PC-3 (cell line): ENCODE measurements at regions not wholly inside any gene's neighbourhood (a gene's known extent, or its start where the extent isn't known, plus 50 kb on each side); places are given as distances from the start of the nearest gene placed in this dataset.

Source experiments
- ATAC-seq: fragments of 200-7000 bp; cut with Tn5 transposase; 2 replicates; pipeline ENCODE4 v1.9.1; 2020; ENCODE audit warnings: mild to moderate bottlenecking, moderate library complexity
- BruUV-seq: library from RNA; stranded (reverse); fragments of 400-500 nt; replicated peaks from 2 replicates; lab custom pipeline; 2021; lab: Mats Ljungman, UMichigan
- CTCF ChIA-PET: fragments of 300-600 bp; sonication (Branson Sonifier 250); formaldehyde crosslinking; loops from one replicate; lab custom pipeline; 2022; ENCODE audit warnings: antibody characterized with exemption; lab: Charles Lee
- POLR2A ChIA-PET: fragments of 300-600 bp; sonication (Branson Sonifier 250); formaldehyde crosslinking; loops from one replicate; lab custom pipeline; 2022; ENCODE audit warnings: antibody characterized with exemption; ENCODE audit not compliant: unreplicated experiment; lab: Charles Lee
- DNase-seq: peaks from one replicate; pipeline ENCODE4 v3.0.0-alpha.2; 2015
- H2AFZ ChIP-seq: fragments of 300-600 bp; sonication (generic); 2 replicates; pipeline ENCODE4 v1.6.0; 2016; ENCODE audit warnings: antibody characterized with exemption, low read length
- H3F3A ChIP-seq: fragments of 300-600 bp; sonication (generic); one replicate; pipeline ENCODE4 v1.6.0; 2017; ENCODE audit warnings: antibody characterized with exemption, low read length, control low read depth, mild to moderate bottlenecking; ENCODE audit not compliant: unreplicated experiment
- H3K27ac ChIP-seq: fragments of 300-600 bp; sonication (generic); 2 replicates; pipeline ENCODE4 v1.5.1; 2016; ENCODE audit warnings: mild to moderate bottlenecking, low read length
- H3K27me3 ChIP-seq: fragments of 300-600 bp; sonication (generic); 2 replicates; pipeline ENCODE4 v1.6.1; 2016; ENCODE audit warnings: low read length, mixed read lengths
- H3K36me3 ChIP-seq: fragments of 300-600 bp; sonication (generic); 2 replicates; pipeline ENCODE4 v1.6.1; 2016; ENCODE audit warnings: low read depth, mixed run types, low read length, mixed read lengths
- H3K4me1 ChIP-seq: fragments of 300-600 bp; sonication (generic); 2 replicates; pipeline ENCODE4 v1.5.1; 2016; ENCODE audit warnings: low read length; ENCODE audit not compliant: insufficient read depth
- H3K4me2 ChIP-seq: fragments of 300-600 bp; sonication (generic); 2 replicates; pipeline ENCODE4 v1.6.0; 2016; ENCODE audit warnings: low read length
- H3K4me3 ChIP-seq: fragments of 300-600 bp; sonication (generic); 2 replicates; pipeline ENCODE4 v1.5.1; 2016; ENCODE audit warnings: mild to moderate bottlenecking, low read length, mixed read lengths
- H3K79me2 ChIP-seq: fragments of 300-600 bp; sonication (generic); 2 replicates; pipeline ENCODE4 v1.6.1; 2017; ENCODE audit warnings: low read length, mixed read lengths
- H3K9ac ChIP-seq: fragments of 300-600 bp; sonication (generic); 2 replicates; pipeline ENCODE4 v1.6.0; 2016; ENCODE audit warnings: mild to moderate bottlenecking, low read length
- H3K9me2 ChIP-seq: fragments of 300-600 bp; sonication (generic); replicated peaks from 2 replicates; pipeline ENCODE4 v1.6.1; 2016; ENCODE audit warnings: mixed run types, low read length, mixed read lengths
- H3K9me3 ChIP-seq: fragments of 300-600 bp; sonication (generic); 2 replicates; pipeline ENCODE4 v1.6.1; 2016; ENCODE audit warnings: low read length, mixed read lengths
- H4K20me1 ChIP-seq: fragments of 300-600 bp; sonication (generic); 2 replicates; pipeline ENCODE4 v1.6.1; 2016; ENCODE audit warnings: low read length, mixed read lengths
- CTCF ChIP-seq: fragments of 300-600 bp; sonication (generic); conservative IDR thresholded peaks from 2 replicates; pipeline ENCODE4 v1.5.1; 2017; ENCODE audit warnings: antibody characterized with exemption, low read depth, mild to moderate bottlenecking, low read length
- EZH2 ChIP-seq: fragments of 300-600 bp; sonication (generic); IDR thresholded peaks from one replicate; pipeline ENCODE4 v1.6.1; 2017; ENCODE audit warnings: antibody characterized with exemption, mild to moderate bottlenecking, low read length; ENCODE audit not compliant: unreplicated experiment
- EZH2phosphoT487 ChIP-seq: fragments of 300-600 bp; sonication (generic); IDR thresholded peaks from 2 replicates; pipeline ENCODE4 v1.6.1; 2018; ENCODE audit warnings: mild to moderate bottlenecking, antibody characterized with exemption, low read length, borderline replicate concordance
- intact Hi-C: fragments of 100-400 bp; cut with micrococcal nuclease; formaldehyde crosslinking; loops from 2 replicates; pipeline ENCODE4 v1.9.0; 2023

- ChIA-PET POLR2A (no interaction called here), CTCF (no interaction called here)
- no peak overlapping the region for H3K4me2 ChIP-seq
- no peak overlapping the region for H3K27ac ChIP-seq
- H3K79me2 ChIP-seq, result no peaks in the 10 kb centered on the region
- H3K9me3 ChIP-seq, result no peaks in the 10 kb centered on the region
- H3K4me1 ChIP-seq, result no peaks in the 10 kb centered on the region
- no peak for TF ChIP-seq EZH2phosphoT487
- TF ChIP-seq CTCF, result no peak
- no peak for TF ChIP-seq EZH2
- H3F3A ChIP-seq, result no peaks in the 10 kb centered on the region
- DNase-seq, result no peak
- no peaks in the 10 kb centered on the region for H3K9me2 ChIP-seq
- no peaks in the 10 kb centered on the region for H3K27me3 ChIP-seq
- H3K4me3 ChIP-seq, result no peak overlapping the region
- BruUV-seq, result no TSS peak
- no peaks in the 10 kb centered on the region for H4K20me1 ChIP-seq
- no peak overlapping the region for H3K9ac ChIP-seq
- no peaks in the 10 kb centered on the region for H3K36me3 ChIP-seq
- H2AFZ ChIP-seq, result no peak overlapping the region
- no peak for ATAC-seq
- intact Hi-C loops, result no loop called here
Measured at GRCh38 chr4:68765876-68766275, 49.9 kb upstream of the UGT2B10 start.
